Trophoblast cell (in vitro differentiated cells and primary cell): ENCODE measurements at regions not wholly inside any gene's neighbourhood (a gene's known extent, or its start where the extent isn't known, plus 50 kb on each side); places are given as distances from the start of the nearest gene placed in this dataset.

Experiments
- DNase-seq, 2 donors: peaks; one replicate each; pipeline ENCODE4 v3.0.0-alpha.2; 2016
- H2AFZ ChIP-seq: 2 replicates; pipeline ENCODE4 v1.6.1; 2013; ENCODE audit warnings: low read length, moderate library complexity, mild to moderate bottlenecking; ENCODE audit not compliant: insufficient read depth, poor library complexity
- H2AK5ac ChIP-seq: 2 replicates; pipeline ENCODE4 v1.6.1; 2013; ENCODE audit warnings: mild to moderate bottlenecking, low read length
- H2BK120ac ChIP-seq: 2 replicates; pipeline ENCODE4 v1.6.1; 2013; ENCODE audit warnings: low read length, mild to moderate bottlenecking, moderate library complexity; ENCODE audit not compliant: insufficient read depth, poor library complexity
- H2BK12ac ChIP-seq: 2 replicates; pipeline ENCODE4 v1.6.1; 2013; ENCODE audit warnings: mild to moderate bottlenecking, low read length, moderate library complexity
- H2BK5ac ChIP-seq: 2 replicates; pipeline ENCODE4 v1.6.1; 2013; ENCODE audit warnings: low read length, low read depth, moderate library complexity, mild to moderate bottlenecking; ENCODE audit not compliant: poor library complexity
- H3K14ac ChIP-seq: 2 replicates; pipeline ENCODE4 v1.6.1; 2013; ENCODE audit warnings: mild to moderate bottlenecking, low read length
- H3K18ac ChIP-seq: 2 replicates; pipeline ENCODE4 v1.6.1; 2013; ENCODE audit warnings: mild to moderate bottlenecking, low read length
- H3K23ac ChIP-seq: 2 replicates; pipeline ENCODE4 v1.6.1; 2013; ENCODE audit warnings: low read length
- H3K27ac ChIP-seq: 2 replicates; pipeline ENCODE4 v1.5.1; 2013; ENCODE audit warnings: low read depth, mild to moderate bottlenecking, inconsistent platforms, low read length, moderate library complexity
- H3K27me3 ChIP-seq: 2 replicates; pipeline ENCODE4 v1.6.1; 2013; ENCODE audit warnings: inconsistent platforms, mild to moderate bottlenecking, low read length, moderate library complexity; ENCODE audit not compliant: insufficient read depth
- H3K36me3 ChIP-seq, 2 experiments: 1 replicate in 1 of 2; 2 replicates in 1 of 2; pipeline ENCODE4 v1.6.1; 2013; ENCODE audit warnings: low read length in 2 of 2, mild to moderate bottlenecking in 2 of 2, moderate library complexity in 1 of 2; ENCODE audit not compliant: insufficient read depth in 2 of 2, control insufficient read depth in 1 of 2
- H3K4ac ChIP-seq: 2 replicates; pipeline ENCODE4 v1.6.1; 2013; ENCODE audit warnings: low read depth, mild to moderate bottlenecking, low read length, moderate library complexity
- H3K4me1 ChIP-seq, 2 experiments: 1 replicate in 1 of 2; 2 replicates in 1 of 2; pipeline ENCODE4 v1.6.1; 2013; ENCODE audit warnings: low read length in 2 of 2, mild to moderate bottlenecking in 2 of 2, moderate library complexity in 1 of 2; ENCODE audit not compliant: insufficient read depth in 2 of 2, control insufficient read depth in 1 of 2
- H3K4me2 ChIP-seq: 2 replicates; pipeline ENCODE4 v1.6.1; 2013; ENCODE audit warnings: inconsistent platforms, mild to moderate bottlenecking, low read length, moderate library complexity
- H3K4me3 ChIP-seq: 2 replicates; pipeline ENCODE4 v1.5.1; 2013; ENCODE audit warnings: mild to moderate bottlenecking, low read depth, low read length, inconsistent platforms
- H3K79me1 ChIP-seq: one replicate; pipeline ENCODE4 v1.6.1; 2013; ENCODE audit warnings: low read length
- H3K79me2 ChIP-seq: 2 replicates; pipeline ENCODE4 v1.6.1; 2013; ENCODE audit warnings: low read length, mild to moderate bottlenecking; ENCODE audit not compliant: control insufficient read depth, insufficient read depth, poor library complexity
- H3K9ac ChIP-seq: 2 replicates; pipeline ENCODE4 v1.6.1; 2013; ENCODE audit warnings: mild to moderate bottlenecking, low read length
- H3K9me3 ChIP-seq: 2 replicates; pipeline ENCODE4 v1.6.1; 2013; ENCODE audit warnings: low read depth, mild to moderate bottlenecking, control low read depth, inconsistent platforms, low read length; ENCODE audit not compliant: insufficient read depth
- H4K12ac ChIP-seq: 2 replicates; pipeline ENCODE4 v1.6.1; 2013; ENCODE audit warnings: low read depth, mild to moderate bottlenecking, low read length, moderate library complexity
- H4K8ac ChIP-seq: 2 replicates; pipeline ENCODE4 v1.6.1; 2013; ENCODE audit warnings: low read depth, mild to moderate bottlenecking, low read length, moderate library complexity
- H4K91ac ChIP-seq: one replicate; pipeline ENCODE4 v1.6.1; 2013; ENCODE audit warnings: low read depth, mild to moderate bottlenecking, low read length, moderate library complexity
- WGBS: extraction: QIAGEN DNeasy Blood & Tissue Kit; methylation state at CpG from one replicate; pipeline ENCODE4 v1.1.7; 2013; ENCODE audit warnings: missing lambda C conversion rate; ENCODE audit not compliant: insufficient read length, insufficient coverage; ENCODE audit errors: extremely low coverage; 5-methylcytosine and 5-hydroxymethylcytosine counted together

GRCh38 chr11:91686281-91686680 is 538.3 kb upstream of the FAT3 start:
- no peak for DNase-seq
- Histone ChIP-seq H3K36me3 (no peaks in the 10 kb centered on the region), H3K27me3 (no peaks in the 10 kb centered on the region), H3K4ac (no peak overlapping the region), H2AK5ac (no peak overlapping the region), H3K4me3 (no peak overlapping the region), H3K4me1 (no peaks in the 10 kb centered on the region), H3K14ac (no peak overlapping the region), H3K27ac (no peak overlapping the region), H3K79me1 (no peaks in the 10 kb centered on the region), H3K23ac (no peak overlapping the region), H2AFZ (no peak overlapping the region), H3K9me3 (no peaks in the 10 kb centered on the region), H2BK5ac (no peak overlapping the region), H3K79me2 (no peaks in the 10 kb centered on the region), H2BK120ac (no peak overlapping the region), H3K4me2 (no peak overlapping the region), H3K18ac (no peak overlapping the region), H4K12ac (no peak overlapping the region), H3K9ac (no peak overlapping the region), H4K91ac (no peak overlapping the region), H2BK12ac (no peak overlapping the region), H4K8ac (no peak overlapping the region)
- WGBS: 100% methylated on average over 1 of the region's 3 CpGs

GRCh38 chr11:91673705-91674104 is 550.9 kb upstream of the FAT3 start:
- Histone ChIP-seq H3K4me1 (no peaks in the 10 kb centered on the region), H2BK12ac (no peak overlapping the region), H4K12ac (no peak overlapping the region), H3K79me1 (no peaks in the 10 kb centered on the region), H3K27ac (no peak overlapping the region), H2AK5ac (no peak overlapping the region), H2BK5ac (no peak overlapping the region), H3K4ac (no peak overlapping the region), H3K9ac (no peak overlapping the region), H3K4me2 (no peak overlapping the region), H3K14ac (no peak overlapping the region), H3K79me2 (no peaks in the 10 kb centered on the region), H3K27me3 (no peaks in the 10 kb centered on the region), H4K91ac (no peak overlapping the region), H3K18ac (no peak overlapping the region), H2BK120ac (no peak overlapping the region), H3K9me3 (no peaks in the 10 kb centered on the region), H3K4me3 (no peak overlapping the region), H3K23ac (no peak overlapping the region), H2AFZ (no peak overlapping the region), H4K8ac (no peak overlapping the region), H3K36me3 (no peaks in the 10 kb centered on the region)
- no peak for DNase-seq
- no CpG with 5 or more reads among the region's 1 CpG for WGBS

GRCh38 chr11:91664521-91664920 is 560.1 kb upstream of the FAT3 start:
- peaks cover 0 to 2% of the 10 kb centered on the region in 2 experiments for H3K4me1 ChIP-seq
- no peak overlapping the region for H3K18ac ChIP-seq
- no peak overlapping the region for H4K8ac ChIP-seq
- H3K79me2 ChIP-seq: no peaks in the 10 kb centered on the region
- H3K9ac ChIP-seq: no peak overlapping the region
- no peak overlapping the region for H4K91ac ChIP-seq
- no peak overlapping the region for H3K27ac ChIP-seq
- no peaks in the 10 kb centered on the region for H3K79me1 ChIP-seq
- H3K4me2 ChIP-seq: no peak overlapping the region
- H3K4me3 ChIP-seq: no peak overlapping the region
- no peaks in the 10 kb centered on the region for H3K27me3 ChIP-seq
- H2BK120ac ChIP-seq: no peak overlapping the region
- no CpG with 5 or more reads among the region's 3 CpGs for WGBS
- H2AK5ac ChIP-seq: no peak overlapping the region
- H2AFZ ChIP-seq: no peak overlapping the region
- no peak overlapping the region for H3K14ac ChIP-seq
- H3K4ac ChIP-seq: no peak overlapping the region
- H2BK12ac ChIP-seq: no peak overlapping the region
- no peak overlapping the region for H4K12ac ChIP-seq
- H3K9me3 ChIP-seq: peaks cover 1% of the 10 kb centered on the region
- no peak overlapping the region for H2BK5ac ChIP-seq
- no peaks in the 10 kb centered on the region for H3K36me3 ChIP-seq
- DNase-seq: no peak
- no peak overlapping the region for H3K23ac ChIP-seq

DNA sequence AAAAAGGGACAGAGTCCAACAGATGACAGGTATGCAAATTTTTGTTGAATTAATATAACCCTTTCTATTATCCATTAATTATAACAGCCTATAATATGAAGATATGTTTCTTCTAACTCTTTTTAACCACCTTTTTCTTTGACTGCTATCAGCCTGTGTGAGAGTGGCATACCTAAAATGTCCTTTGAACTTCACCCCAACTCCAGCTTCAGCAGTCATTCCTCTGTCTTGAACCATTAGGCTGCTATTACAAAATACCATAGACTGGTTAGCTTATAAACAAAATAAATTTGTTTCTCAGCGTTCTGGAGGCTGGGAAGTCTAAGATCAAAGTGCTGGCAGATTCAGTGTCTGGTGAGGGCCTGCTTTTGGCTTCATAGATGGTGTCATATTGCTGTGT is 564.6 kb upstream of the FAT3 start:
- Histone ChIP-seq H3K4me3 (no peak overlapping the region), H2AK5ac (no peak overlapping the region), H3K27ac (no peak overlapping the region), H4K91ac (no peak overlapping the region), H3K18ac (no peak overlapping the region), H3K79me1 (no peaks in the 10 kb centered on the region), H2BK120ac (no peak overlapping the region), H2BK5ac (no peak overlapping the region), H4K8ac (no peak overlapping the region), H3K36me3 (no peaks in the 10 kb centered on the region), H4K12ac (no peak overlapping the region), H3K14ac (no peak overlapping the region), H3K23ac (no peak overlapping the region), H2BK12ac (no peak overlapping the region), H2AFZ (no peak overlapping the region), H3K9me3 (no peaks in the 10 kb centered on the region), H3K4me2 (no peak overlapping the region), H3K9ac (no peak overlapping the region), H3K27me3 (no peaks in the 10 kb centered on the region), H3K4me1 (peaks cover 0 to 2% of the 10 kb centered on the region in 2 experiments), H3K79me2 (no peaks in the 10 kb centered on the region), H3K4ac (no peak overlapping the region)
- no peak for DNase-seq
- no CpG with 5 or more reads among the region's 1 CpG for WGBS
